ENCODE measurements at regions not wholly inside any gene's neighbourhood (a gene's known extent, or its start where the extent isn't known, plus 50 kb on each side); places are given as distances from the start of the nearest gene placed in this dataset.

DNA sequence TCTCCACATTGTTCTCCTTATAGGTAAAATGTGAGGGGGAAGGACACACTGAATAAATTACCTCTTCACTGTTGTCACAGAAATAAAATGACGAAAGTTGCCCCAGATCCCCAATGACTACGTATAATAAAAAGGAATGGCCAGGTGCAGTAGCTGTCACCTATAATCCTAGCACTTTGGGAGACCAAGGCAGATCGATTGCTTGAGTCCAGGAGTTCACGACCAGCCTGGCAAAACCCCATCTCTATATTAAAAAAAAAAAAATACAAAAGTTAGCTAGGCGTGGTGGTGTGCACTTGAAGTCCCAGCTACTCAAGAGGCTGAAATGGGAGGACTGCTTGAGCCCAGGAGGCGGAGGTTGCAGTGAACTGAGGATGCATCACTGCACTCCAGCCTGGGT lies 82.2 kb upstream of the APC start:
- DNase-seq (ENCODE audit: low read depth): no peak

DNA sequence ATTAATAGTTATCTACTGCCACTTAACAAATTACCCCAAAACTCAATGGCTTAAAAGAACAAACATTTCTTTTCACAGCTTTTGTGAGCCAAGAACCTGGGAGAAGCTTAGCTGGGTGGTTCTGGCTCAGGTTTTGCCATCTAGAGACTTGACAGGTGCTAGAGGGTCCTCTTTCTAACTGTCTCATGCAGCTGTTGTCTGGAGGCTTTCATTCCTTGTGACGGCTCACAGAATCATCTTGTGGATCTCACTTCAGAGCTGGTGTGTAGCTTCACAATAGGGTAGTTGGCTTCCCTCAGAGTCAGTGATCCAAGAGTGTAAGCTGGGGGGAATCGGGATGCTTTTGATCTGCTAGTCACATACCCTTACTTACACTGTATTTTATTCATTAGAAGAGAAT lies 81.2 kb upstream of the APC start:
- DNase-seq (ENCODE audit: low read depth): no peak

DNA sequence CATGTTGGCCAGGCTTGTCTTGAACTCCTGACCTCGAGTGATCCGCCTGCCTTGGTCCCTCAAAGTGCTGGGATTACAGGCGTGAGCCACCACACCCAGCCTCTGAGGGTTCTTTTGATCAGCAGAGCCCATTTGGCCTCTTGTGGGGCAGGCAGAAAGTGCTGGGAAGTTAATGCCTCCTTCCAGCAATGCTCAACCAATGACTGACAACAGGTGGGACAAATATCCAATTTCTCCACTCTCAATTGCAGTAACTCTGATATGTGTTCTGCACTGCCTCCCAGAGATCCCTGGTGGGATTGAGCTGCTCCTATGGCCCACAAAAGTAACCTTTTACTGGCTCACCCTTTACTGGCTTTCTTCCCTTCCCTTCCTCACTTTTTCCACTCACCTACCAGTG lies 79.9 kb upstream of the APC start:
- DNase-seq (ENCODE audit: low read depth): no peak

DNA sequence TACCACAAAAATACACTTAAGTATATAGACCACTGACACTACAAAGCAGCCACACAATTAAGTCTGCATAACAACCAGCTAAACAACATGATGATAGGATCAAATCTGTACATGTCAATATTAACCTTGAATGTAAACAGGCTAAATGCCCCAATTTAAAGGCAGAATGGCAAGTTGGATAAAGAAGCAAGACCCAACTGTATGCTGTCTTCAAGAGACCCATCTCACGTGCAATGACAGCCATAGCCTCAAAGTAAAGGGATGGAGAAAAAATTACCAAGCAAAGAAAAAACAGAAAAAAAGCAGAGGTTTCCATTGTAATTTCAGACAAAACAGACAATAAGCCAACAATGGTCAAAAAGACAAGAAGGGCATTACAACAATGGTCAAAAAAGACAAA lies 77.3 kb upstream of the APC start:
- DNase-seq (ENCODE audit: low read depth): no peak

DNA sequence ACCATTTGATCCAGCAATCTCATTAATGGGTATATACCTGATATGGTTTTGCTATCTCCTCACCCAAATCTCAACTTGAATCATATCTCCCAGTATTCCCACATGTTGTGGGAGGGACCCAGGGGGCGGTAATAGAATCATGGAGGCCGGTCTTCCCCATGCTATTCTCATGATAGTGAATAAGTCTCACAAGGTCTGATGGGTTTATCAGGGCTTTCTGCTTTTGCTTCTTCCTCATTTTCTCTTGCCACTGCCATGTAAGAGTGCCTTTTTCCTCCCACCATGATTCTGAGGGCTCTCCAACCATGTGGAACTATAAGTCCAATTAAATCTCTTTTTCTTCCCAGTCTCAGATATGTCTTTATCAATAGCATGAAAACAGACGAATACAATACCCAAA lies 74.5 kb upstream of the APC start:
- DNase-seq (ENCODE audit: low read depth): no peak

DNA sequence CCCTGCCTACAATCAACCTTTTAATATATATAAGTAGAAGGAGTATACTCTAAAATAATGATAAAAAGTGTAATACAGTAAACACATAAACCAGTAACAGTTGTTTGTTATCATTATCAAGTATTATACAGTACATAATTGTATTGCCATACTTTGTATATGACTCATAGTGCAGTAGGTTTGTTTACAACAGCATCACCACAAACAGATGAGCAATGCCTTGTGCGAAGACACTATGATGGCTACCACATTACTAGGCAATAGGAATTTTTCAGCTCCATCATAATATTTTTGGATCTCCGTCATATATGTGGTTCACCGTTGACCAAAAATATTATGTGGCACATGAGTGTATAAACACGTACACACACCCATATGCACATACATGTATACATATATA lies 69.7 kb upstream of the APC start:
- no peak for DNase-seq (ENCODE audit: low read depth)

DNA sequence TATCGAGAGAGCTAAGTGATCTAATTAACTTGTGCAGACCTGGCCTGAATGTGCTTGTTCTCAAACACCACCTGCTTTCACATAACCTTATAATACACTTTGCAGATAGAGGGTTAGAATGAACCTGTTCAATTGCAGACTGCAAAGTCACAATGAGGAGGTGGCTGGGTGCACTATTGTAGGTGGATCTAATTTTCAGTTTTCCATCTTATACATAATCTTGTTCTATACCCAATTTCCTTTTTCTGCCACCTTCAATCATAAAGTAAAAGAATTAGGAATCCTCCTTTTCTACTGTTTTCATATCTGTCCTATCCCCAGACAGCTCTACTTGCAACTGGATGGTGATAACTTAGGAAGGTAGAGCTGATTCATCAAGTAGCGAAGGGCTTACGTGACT lies 68.8 kb upstream of the APC start:
- DNase-seq (ENCODE audit: low read depth): no peak

DNA sequence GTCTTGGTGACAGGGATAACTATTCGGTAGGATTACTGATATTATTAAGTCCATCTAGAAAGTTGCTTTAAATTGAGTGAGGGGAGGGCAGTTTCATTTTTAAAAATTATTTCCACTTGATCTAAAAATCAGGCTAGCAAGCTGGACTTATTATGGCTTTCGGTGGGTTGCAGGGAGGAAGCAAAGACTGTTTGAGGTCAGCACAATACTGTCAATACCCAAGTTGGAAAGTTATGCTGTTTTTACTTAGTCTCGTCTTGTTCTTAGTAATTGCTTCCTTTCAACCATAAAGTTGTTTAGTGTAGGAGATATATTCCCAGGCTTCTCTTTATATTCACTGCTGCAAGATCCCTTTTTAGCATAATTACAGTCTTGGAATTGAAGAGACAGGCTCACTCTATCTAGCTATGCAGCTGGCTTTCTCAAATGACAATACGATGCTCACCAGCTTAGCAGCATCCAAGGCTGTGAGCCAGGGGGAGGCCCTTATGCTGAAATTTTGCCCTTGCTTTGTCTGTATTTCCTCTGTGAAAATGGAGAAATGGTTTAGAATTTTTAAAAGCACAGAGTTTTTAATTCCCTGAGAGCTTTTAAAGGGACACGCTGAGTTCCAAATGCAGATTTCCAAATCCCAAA lies 68.2 kb upstream of the APC start:
- DNase-seq (ENCODE audit: low read depth): no peak

DNA sequence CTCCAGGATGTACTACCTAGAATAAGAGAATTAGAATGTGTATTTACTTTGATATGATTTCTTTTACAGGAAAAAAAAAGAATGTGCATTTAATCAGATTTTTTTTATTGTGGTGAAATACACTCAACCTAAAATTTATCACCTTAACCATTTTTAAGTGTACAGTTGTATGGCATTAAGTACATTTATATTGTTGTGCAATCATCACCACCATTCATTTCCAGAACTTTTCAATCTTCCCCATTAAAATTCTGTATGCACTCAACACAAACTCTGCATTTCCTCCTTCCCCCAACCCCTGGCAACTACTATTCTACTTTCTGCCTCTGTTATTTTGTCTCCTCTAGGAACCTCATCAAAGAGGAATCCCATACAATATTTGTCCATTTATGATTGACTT lies 66.0 kb upstream of the APC start:
- DNase-seq (ENCODE audit: low read depth): no peak

DNA sequence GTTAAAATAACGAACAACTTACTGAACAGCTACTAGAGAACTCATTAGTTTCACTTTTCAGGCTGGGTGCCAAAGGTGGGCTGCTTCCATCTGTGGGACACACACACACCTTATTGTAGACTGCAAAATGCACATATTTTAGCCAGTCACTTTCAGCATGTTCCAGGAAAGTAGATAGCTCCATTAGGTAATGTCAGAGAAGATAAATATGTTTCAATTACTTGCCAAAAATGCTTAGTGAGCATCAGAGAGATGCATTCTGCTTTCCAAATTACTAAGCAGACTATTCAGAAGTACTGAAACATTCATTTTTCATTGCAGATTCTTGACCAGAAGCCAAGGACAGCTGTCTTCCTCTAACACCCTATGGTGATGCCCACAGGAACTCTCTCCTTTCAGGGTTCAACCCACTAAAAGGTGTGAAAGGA lies 56.2 kb upstream of the APC start:
- DNase-seq (ENCODE audit: low read depth): no peak

DNA sequence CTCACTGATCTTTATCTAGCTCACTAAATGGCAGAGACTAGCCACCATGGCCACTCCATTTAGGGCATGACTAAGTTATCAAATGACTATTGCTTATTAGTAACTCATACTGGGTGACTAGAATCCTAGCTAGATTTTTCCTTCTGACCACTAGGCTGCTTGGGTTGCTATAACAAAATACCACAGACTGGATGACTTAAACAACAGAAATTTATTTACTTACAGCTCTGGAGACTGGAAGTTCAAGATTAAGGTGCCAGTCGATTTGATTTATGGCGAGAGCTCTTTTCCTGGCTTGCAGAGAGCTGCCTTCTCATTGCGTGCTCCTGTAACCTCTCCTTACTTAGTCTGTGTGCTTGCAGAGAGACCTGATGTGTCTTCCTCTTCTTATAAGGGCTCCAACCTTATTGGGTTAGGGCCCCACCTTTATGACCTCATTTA lies 55.0 kb upstream of the APC start:
- DNase-seq (ENCODE audit: low read depth): no peak

DNA sequence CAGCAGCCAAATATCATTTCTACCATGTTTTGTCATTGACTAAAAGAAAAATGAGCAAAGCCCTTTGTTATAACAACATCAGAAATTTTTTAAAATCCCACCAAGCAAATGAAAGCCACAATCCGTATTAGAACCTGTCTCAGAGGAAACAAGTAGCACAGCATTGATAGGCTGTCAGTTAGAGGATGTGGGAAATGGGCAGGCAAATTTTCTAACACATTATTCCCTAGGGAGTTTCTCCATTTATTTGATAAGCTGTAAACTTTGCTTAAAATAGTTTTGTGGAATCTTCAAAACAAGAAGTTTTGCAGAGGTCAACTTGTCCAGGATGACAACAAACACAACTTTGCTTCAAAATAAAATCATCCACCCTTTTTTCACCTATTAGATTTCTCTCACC lies 53.6 kb upstream of the APC start:
- no peak for DNase-seq (ENCODE audit: low read depth)

DNA sequence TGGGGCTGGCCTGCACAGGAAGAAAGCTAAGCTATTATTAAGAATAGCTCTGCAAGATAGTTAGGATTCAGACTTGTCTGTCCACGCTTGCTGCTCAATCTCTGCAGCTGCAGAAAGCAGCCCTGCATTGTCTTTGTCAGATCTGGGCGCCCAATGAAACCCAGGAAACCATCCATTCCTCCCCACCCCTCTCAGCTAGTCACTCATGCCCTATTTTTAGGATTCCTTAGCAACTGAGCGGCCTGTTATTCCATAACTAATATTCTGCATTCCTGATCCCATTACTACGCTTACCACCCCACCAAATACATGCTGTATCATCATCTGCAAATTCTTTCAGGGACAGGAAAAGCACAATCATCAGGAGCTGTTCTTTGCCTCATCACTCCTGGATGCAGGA lies 52.9 kb upstream of the APC start:
- DNase-seq (ENCODE audit: low read depth): no peak

DNA sequence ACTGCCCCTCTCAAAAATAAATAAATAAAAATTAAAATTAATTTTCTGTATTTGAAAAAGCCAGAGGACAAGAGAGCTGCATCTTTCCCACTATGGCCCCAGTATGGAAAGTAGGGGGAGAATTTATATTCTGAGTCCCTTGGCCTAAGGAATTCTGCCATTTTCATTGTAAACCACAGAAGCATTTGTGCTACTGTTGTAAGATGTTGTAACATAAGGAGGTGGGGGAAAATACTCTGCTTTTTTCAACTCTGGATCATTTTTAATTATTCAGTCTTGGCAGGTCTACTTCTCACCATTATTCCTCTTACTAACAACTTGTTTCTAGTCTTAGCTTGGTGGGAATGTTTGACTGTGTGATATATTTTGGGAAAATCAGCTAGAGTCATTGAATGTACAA lies 52.3 kb upstream of the APC start:
- DNase-seq (ENCODE audit: low read depth): no peak

DNA sequence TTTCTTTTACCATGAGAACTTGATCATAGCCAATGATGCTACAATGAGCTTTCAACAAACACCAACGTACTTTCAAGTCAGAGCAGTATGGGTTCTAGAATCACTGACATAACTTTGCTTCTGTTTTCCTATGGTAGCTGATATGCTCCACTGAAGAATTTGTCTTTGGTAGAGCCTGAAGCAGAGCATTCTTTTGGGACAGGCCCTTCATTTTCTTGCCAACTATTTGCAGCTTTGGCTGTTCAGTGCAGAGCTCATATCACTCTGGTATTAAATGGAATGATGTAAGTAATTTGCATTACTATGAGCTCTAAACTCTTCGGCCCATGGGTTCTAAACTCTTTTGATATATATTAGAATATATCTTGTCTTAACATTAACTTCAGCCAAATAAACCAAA lies 51.8 kb upstream of the APC start:
- DNase-seq (ENCODE audit: low read depth): no peak

DNA sequence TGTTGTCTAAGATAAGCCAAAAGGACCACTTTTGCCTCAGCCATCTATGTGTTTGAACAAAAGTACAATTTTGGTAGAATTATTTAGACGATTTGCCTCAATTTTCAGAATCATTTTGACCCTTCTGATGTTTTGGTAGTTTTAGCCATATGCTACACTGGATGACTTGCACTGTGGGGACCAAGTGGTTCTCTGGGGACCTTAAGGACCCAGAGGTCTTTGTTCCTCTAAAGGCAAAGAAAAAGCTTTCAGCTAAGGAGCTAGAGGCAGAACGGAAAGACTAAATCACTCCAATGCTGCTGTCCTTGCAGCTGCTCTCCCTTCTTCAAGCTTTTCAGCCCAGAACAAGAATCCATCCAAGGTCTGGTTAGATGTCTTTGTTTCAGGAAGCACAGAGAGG lies 51.0 kb upstream of the APC start:
- no peak for DNase-seq (ENCODE audit: low read depth)

DNA sequence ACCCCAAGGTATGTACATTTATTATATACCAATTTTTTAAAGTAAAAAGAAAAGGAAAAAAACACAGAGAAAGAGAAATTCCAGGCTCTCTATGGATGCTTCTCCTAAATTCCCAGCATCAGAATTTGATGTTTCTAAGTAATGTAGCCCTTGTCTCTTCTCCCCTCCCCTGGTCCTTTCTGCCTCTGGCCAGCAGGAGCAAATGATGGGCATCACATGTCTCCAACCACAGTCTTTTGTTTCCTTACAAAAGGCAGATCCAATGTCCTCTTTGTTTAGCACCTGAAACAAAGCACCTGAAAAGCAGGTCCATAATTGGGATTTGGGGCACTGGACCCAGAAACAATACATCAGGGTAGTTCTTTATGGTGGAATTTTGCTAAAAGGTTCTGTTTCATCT lies 50.4 kb upstream of the APC start:
- DNase-seq (ENCODE audit: low read depth): no peak
